Loucy (cell line): ENCODE measurements at regions not wholly inside any gene's neighbourhood (a gene's known extent, or its start where the extent isn't known, plus 50 kb on each side); places are given as distances from the start of the nearest gene placed in this dataset.

ENCODE experiments used
- H2AFZ ChIP-seq: fragments of 200-600 bp; sonication (generic); 2 replicates; pipeline ENCODE4 v1.6.0; 2016; ENCODE audit warnings: antibody characterized with exemption, mild to moderate bottlenecking, low read length, moderate library complexity
- H3F3A ChIP-seq: fragments of 200-600 bp; 2 replicates; pipeline ENCODE4 v1.6.0; 2016; ENCODE audit warnings: antibody characterized with exemption, low read depth, mild to moderate bottlenecking
- H3K27me3 ChIP-seq: fragments of 200-600 bp; sonication (generic); 2 replicates; pipeline ENCODE4 v1.6.1; 2014; ENCODE audit warnings: low read length, mild to moderate bottlenecking; ENCODE audit not compliant: insufficient read depth, poor library complexity, severe bottlenecking
- H3K36me3 ChIP-seq: fragments of 200-600 bp; sonication (generic); 2 replicates; pipeline ENCODE4 v1.6.1; 2016; ENCODE audit warnings: low read length; ENCODE audit not compliant: insufficient read depth
- H3K4me1 ChIP-seq: fragments of 200-600 bp; sonication (generic); 2 replicates; pipeline ENCODE4 v1.5.1; 2014; ENCODE audit warnings: low read length, mild to moderate bottlenecking; ENCODE audit not compliant: insufficient read depth, poor library complexity, severe bottlenecking
- H3K4me2 ChIP-seq: fragments of 200-600 bp; sonication (generic); 2 replicates; pipeline ENCODE4 v1.6.0; 2014; ENCODE audit warnings: antibody characterized with exemption, low read length, low read depth, mild to moderate bottlenecking; ENCODE audit not compliant: poor library complexity, severe bottlenecking
- H3K4me3 ChIP-seq: fragments of 200-600 bp; sonication (generic); 2 replicates; pipeline ENCODE4 v1.5.1; 2014; ENCODE audit warnings: low read length, mild to moderate bottlenecking, mixed read lengths; ENCODE audit not compliant: poor library complexity, severe bottlenecking
- H3K79me2 ChIP-seq: fragments of 200-600 bp; sonication (generic); 2 replicates; pipeline ENCODE4 v1.6.1; 2014; ENCODE audit warnings: low read length; ENCODE audit not compliant: insufficient read depth
- H3K9ac ChIP-seq: fragments of 200-600 bp; sonication (generic); 2 replicates; pipeline ENCODE4 v1.6.0; 2014; ENCODE audit warnings: mild to moderate bottlenecking, low read depth, low read length, moderate library complexity; ENCODE audit not compliant: poor library complexity, severe bottlenecking
- H3K9me2 ChIP-seq: fragments of 200-600 bp; sonication (generic); replicated peaks from 2 replicates; pipeline ENCODE4 v1.6.1; 2016; ENCODE audit warnings: low read depth, low read length, mixed read lengths
- H3K9me3 ChIP-seq: fragments of 200-600 bp; sonication (generic); 2 replicates; pipeline ENCODE4 v1.6.1; 2014; ENCODE audit warnings: mild to moderate bottlenecking, antibody characterized with exemption, low read length, low read depth; ENCODE audit not compliant: insufficient read depth
- H4K20me1 ChIP-seq: fragments of 200-600 bp; sonication (generic); 2 replicates; pipeline ENCODE4 v1.6.0; 2014; ENCODE audit warnings: antibody characterized with exemption, low read length, mild to moderate bottlenecking; ENCODE audit not compliant: insufficient read depth, poor library complexity, severe bottlenecking
- EZH2phosphoT487 ChIP-seq: fragments of 200-600 bp; IDR thresholded peaks from 2 replicates; pipeline ENCODE4 v1.6.1; 2018; ENCODE audit warnings: antibody characterized with exemption, mild to moderate bottlenecking, moderate library complexity, borderline replicate concordance
- TF ChIP-seq, protein P1 (sequence below): fragments of 200-600 bp; sonication (generic); conservative IDR thresholded peaks from 2 replicates; pipeline ENCODE4 v1.5.1; 2014; ENCODE audit warnings: mild to moderate bottlenecking, antibody characterized with exemption, low read length

DNA sequence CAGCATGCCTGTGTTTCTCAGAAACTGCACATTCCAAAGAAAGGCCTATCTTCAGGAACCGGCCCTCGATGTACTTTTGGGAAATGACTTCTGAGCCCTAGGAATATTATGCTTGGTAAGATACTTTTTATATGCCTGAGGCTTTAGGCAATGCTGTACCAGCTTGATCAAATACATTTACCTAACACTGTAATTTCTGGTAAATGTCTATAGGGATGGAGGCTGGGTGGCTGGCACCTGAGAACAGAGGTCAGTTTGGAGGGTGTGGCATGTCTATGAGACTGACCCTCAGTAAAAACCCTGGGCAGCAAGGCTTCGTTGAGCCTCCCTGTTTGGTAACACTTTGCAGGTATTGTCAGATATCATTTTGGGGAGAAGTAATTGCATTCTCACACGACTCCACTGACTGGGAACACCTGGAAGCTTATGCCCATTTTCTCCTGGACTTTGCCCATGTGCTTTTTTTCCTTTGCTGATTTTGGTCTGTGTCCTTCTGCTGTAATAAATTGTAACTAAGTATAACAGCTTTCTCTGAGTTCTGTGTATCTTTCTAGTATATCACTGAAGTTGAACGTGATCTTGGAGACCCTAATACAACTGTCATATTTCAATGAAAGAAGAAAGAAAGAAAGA, 1339.1 kb downstream of the OLFM4 start:
- H3K4me3 ChIP-seq = no peak overlapping the region
- H4K20me1 ChIP-seq = no peaks in the 10 kb centered on the region
- no peak overlapping the region for H3K4me2 ChIP-seq
- H3K79me2 ChIP-seq = no peaks in the 10 kb centered on the region
- no peak overlapping the region for H2AFZ ChIP-seq
- no peak for TF ChIP-seq EZH2phosphoT487
- TF ChIP-seq, protein P1, sequence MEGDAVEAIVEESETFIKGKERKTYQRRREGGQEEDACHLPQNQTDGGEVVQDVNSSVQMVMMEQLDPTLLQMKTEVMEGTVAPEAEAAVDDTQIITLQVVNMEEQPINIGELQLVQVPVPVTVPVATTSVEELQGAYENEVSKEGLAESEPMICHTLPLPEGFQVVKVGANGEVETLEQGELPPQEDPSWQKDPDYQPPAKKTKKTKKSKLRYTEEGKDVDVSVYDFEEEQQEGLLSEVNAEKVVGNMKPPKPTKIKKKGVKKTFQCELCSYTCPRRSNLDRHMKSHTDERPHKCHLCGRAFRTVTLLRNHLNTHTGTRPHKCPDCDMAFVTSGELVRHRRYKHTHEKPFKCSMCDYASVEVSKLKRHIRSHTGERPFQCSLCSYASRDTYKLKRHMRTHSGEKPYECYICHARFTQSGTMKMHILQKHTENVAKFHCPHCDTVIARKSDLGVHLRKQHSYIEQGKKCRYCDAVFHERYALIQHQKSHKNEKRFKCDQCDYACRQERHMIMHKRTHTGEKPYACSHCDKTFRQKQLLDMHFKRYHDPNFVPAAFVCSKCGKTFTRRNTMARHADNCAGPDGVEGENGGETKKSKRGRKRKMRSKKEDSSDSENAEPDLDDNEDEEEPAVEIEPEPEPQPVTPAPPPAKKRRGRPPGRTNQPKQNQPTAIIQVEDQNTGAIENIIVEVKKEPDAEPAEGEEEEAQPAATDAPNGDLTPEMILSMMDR = no peak
- H3K9me2 ChIP-seq = no peaks in the 10 kb centered on the region
- H3F3A ChIP-seq = no peaks in the 10 kb centered on the region
- no peak overlapping the region for H3K9ac ChIP-seq
- no peaks in the 10 kb centered on the region for H3K27me3 ChIP-seq
- H3K9me3 ChIP-seq = no peaks in the 10 kb centered on the region
- no peaks in the 10 kb centered on the region for H3K4me1 ChIP-seq
- no peaks in the 10 kb centered on the region for H3K36me3 ChIP-seq

DNA sequence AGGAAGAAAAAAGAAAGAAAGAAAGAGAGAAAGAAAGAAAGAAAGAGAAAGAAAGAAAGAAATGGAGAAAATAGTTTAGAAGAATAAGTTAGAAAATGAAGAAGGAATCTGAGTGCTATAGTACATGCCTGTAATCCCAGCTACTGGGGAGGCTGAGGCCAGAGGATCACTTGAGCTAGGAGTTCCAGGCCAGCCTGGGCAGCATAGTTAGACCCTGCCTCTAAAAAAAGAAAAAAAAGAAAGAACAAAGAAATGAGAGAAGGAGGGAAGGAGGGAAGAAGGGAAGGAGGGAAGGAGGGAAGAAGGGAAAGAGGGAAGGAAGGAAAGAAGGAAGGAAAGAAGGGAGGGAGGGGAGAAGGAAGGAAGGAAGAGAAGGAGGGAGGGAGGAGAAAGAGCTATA, 1339.8 kb downstream of the OLFM4 start:
- Histone ChIP-seq H3F3A (no peaks in the 10 kb centered on the region), H3K9ac (no peak overlapping the region), H3K4me1 (no peaks in the 10 kb centered on the region)

DNA sequence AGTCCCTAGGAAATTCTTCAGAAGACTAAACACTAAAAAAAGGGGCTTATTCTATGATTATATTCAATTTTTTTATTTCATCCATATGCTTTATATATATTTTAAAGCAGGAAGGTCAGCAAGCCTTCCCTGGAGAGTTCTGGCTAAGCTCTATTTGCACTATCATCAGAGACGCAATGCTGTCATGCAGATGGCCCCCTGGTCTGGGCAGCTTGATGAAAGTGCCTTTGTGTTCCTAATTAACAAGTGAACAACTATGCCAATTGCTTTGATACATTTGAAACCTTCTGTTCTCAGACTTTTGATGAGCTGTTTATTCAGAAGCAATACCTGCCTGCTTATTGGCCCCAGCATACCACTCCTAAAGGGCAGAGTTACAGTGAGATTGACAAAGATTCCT, 1344.6 kb downstream of the OLFM4 start:
- H3K9me2 ChIP-seq = no peaks in the 10 kb centered on the region
- no peak overlapping the region for H3K4me3 ChIP-seq
- H3K9ac ChIP-seq = no peak overlapping the region
- TF ChIP-seq, protein P1 = no peak
- no peak for TF ChIP-seq EZH2phosphoT487
- no peaks in the 10 kb centered on the region for H3K36me3 ChIP-seq
- no peak overlapping the region for H3K4me2 ChIP-seq
- H2AFZ ChIP-seq = no peak overlapping the region
- no peaks in the 10 kb centered on the region for H3K27me3 ChIP-seq
- H3K9me3 ChIP-seq = no peaks in the 10 kb centered on the region
- H3K79me2 ChIP-seq = no peaks in the 10 kb centered on the region
- H3K4me1 ChIP-seq = no peaks in the 10 kb centered on the region
- H4K20me1 ChIP-seq = no peaks in the 10 kb centered on the region
- H3F3A ChIP-seq = no peaks in the 10 kb centered on the region

More for the DNA sequence above, 1339.8 kb downstream of the OLFM4 start:
- H3K9me3 ChIP-seq = no peaks in the 10 kb centered on the region
- H3K27me3 ChIP-seq = no peaks in the 10 kb centered on the region
- no peak overlapping the region for H3K4me3 ChIP-seq
- H2AFZ ChIP-seq = no peak overlapping the region
- H3K9me2 ChIP-seq = no peaks in the 10 kb centered on the region
- no peak overlapping the region for H3K4me2 ChIP-seq
- no peaks in the 10 kb centered on the region for H3K79me2 ChIP-seq
- TF ChIP-seq, protein P1 = no peak
- no peak for TF ChIP-seq EZH2phosphoT487
- no peaks in the 10 kb centered on the region for H4K20me1 ChIP-seq
- no peaks in the 10 kb centered on the region for H3K36me3 ChIP-seq
